ENCODE measurements at regions not wholly inside any gene's neighbourhood (a gene's known extent, or its start where the extent isn't known, plus 50 kb on each side); places are given as distances from the start of the nearest gene placed in this dataset.

DNA sequence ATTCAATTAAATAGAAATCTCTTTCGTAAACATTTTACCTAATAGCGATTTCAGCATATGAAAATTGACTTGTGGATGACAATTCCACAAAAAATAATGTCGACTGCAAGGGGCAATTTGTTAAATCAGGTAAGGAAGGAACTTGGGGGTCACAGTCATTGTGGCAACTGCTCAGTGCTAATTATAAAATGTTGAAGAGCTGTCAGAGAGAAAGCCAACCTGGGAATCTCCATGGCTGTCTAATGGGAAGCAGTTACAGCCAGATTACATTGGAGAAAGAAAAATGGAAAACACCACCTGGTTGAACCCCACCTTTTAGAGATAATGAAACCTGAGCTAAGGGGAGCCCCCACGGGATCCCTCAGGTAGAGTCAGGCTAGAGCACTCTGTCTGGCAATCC is 373.9 kb downstream of the FOXO1 start:
- no peaks in the 10 kb centered on the region for H3K4me1 ChIP-seq (ENCODE audit: insufficient read depth, low read length, severe bottlenecking)
- H3F3A ChIP-seq (ENCODE audit: insufficient read depth, low read length): no peaks in the 10 kb centered on the region
- H3K9me2 ChIP-seq (ENCODE audit: low read depth, low read length): no peaks in the 10 kb centered on the region
- TF ChIP-seq, protein P1, sequence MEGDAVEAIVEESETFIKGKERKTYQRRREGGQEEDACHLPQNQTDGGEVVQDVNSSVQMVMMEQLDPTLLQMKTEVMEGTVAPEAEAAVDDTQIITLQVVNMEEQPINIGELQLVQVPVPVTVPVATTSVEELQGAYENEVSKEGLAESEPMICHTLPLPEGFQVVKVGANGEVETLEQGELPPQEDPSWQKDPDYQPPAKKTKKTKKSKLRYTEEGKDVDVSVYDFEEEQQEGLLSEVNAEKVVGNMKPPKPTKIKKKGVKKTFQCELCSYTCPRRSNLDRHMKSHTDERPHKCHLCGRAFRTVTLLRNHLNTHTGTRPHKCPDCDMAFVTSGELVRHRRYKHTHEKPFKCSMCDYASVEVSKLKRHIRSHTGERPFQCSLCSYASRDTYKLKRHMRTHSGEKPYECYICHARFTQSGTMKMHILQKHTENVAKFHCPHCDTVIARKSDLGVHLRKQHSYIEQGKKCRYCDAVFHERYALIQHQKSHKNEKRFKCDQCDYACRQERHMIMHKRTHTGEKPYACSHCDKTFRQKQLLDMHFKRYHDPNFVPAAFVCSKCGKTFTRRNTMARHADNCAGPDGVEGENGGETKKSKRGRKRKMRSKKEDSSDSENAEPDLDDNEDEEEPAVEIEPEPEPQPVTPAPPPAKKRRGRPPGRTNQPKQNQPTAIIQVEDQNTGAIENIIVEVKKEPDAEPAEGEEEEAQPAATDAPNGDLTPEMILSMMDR (IDR thresholded peaks at IDR 0.05; ENCODE audit: low read length): no peak
- no peak for TF ChIP-seq EZH2 (IDR thresholded peaks at IDR 0.05; ENCODE audit: borderline replicate concordance, low read length)
- no peak overlapping the region for H3K4me3 ChIP-seq (ENCODE audit: low read depth, low read length, poor library complexity, severe bottlenecking)
- H3K27ac ChIP-seq (ENCODE audit: low read depth, low read length, poor library complexity, severe bottlenecking): no peak overlapping the region
- no peak overlapping the region for H3K4me2 ChIP-seq (ENCODE audit: low read length)
- no peaks in the 10 kb centered on the region for H3K79me2 ChIP-seq (ENCODE audit: insufficient read depth, low read length)
- H3K36me3 ChIP-seq (ENCODE audit: insufficient read depth, low read length): no peaks in the 10 kb centered on the region
- peaks cover 12% of the 10 kb centered on the region for H3K9me3 ChIP-seq (ENCODE audit: low read length)
- no peaks in the 10 kb centered on the region for H3K27me3 ChIP-seq (ENCODE audit: insufficient read depth, low read length)
- no peaks in the 10 kb centered on the region for H4K20me1 ChIP-seq (ENCODE audit: insufficient read depth, low read length)
- H3K9ac ChIP-seq (ENCODE audit: low read length): no peak overlapping the region
- no peak overlapping the region for H2AFZ ChIP-seq (ENCODE audit: low read length)

GRCh38 chr13:40302351-40302750 is 364.1 kb downstream of the FOXO1 start:
- no peak for TF ChIP-seq EZH2 (IDR thresholded peaks at IDR 0.05; ENCODE audit: borderline replicate concordance, low read length)
- TF ChIP-seq, protein P1 (IDR thresholded peaks at IDR 0.05; ENCODE audit: low read length): no peak
- no peak overlapping the region for H2AFZ ChIP-seq (ENCODE audit: low read length)
- H3K27ac ChIP-seq (ENCODE audit: low read depth, low read length, poor library complexity, severe bottlenecking): no peak overlapping the region
- no peak overlapping the region for H3K9ac ChIP-seq (ENCODE audit: low read length)
- no peaks in the 10 kb centered on the region for H3K9me2 ChIP-seq (ENCODE audit: low read depth, low read length)
- H4K20me1 ChIP-seq (ENCODE audit: insufficient read depth, low read length): no peaks in the 10 kb centered on the region
- no peaks in the 10 kb centered on the region for H3K4me1 ChIP-seq (ENCODE audit: insufficient read depth, low read length, severe bottlenecking)
- no peaks in the 10 kb centered on the region for H3K27me3 ChIP-seq (ENCODE audit: insufficient read depth, low read length)
- H3K79me2 ChIP-seq (ENCODE audit: insufficient read depth, low read length): no peaks in the 10 kb centered on the region
- H3K36me3 ChIP-seq (ENCODE audit: insufficient read depth, low read length): no peaks in the 10 kb centered on the region; the same call in 1 of the 2 replicates
- H3K9me3 ChIP-seq (ENCODE audit: low read length): peaks cover 32% of the 10 kb centered on the region
- H3K4me2 ChIP-seq (ENCODE audit: low read length): no peak overlapping the region
- no peak overlapping the region for H3K4me3 ChIP-seq (ENCODE audit: low read depth, low read length, poor library complexity, severe bottlenecking)
- no peaks in the 10 kb centered on the region for H3F3A ChIP-seq (ENCODE audit: insufficient read depth, low read length)

DNA sequence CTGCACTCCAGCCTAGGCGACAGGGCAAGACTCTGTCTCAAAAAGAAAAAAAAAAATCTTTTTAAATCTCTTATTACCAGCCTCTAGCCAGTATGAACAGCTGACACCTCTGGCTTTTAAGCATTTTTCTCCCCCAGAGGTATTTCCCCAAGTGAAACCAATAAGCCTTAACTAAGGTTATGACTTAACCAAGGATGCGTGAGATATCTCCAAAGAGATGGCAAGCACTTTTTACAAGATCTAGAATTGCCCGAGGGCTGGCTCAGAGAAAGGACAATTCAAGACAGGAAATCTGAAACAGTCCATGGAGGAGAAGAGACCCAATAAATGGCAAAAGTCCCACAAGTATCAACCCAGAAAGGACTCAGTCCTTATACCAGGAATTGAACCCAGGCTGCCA is 362.1 kb downstream of the FOXO1 start:
- Histone ChIP-seq H3F3A (ENCODE audit: insufficient read depth, low read length) (no peaks in the 10 kb centered on the region), H3K4me1 (ENCODE audit: insufficient read depth, low read length, severe bottlenecking) (no peaks in the 10 kb centered on the region), H3K4me2 (ENCODE audit: low read length) (no peak overlapping the region), H3K27me3 (ENCODE audit: insufficient read depth, low read length) (no peaks in the 10 kb centered on the region), H3K27ac (ENCODE audit: low read depth, low read length, poor library complexity, severe bottlenecking) (no peak overlapping the region), H4K20me1 (ENCODE audit: insufficient read depth, low read length) (no peaks in the 10 kb centered on the region), H3K4me3 (ENCODE audit: low read depth, low read length, poor library complexity, severe bottlenecking) (no peak overlapping the region), H3K36me3 (ENCODE audit: insufficient read depth, low read length) (no peaks in the 10 kb centered on the region; the same call in 1 of the 2 replicates), H3K79me2 (ENCODE audit: insufficient read depth, low read length) (no peaks in the 10 kb centered on the region), H3K9me2 (ENCODE audit: low read depth, low read length) (no peaks in the 10 kb centered on the region), H2AFZ (ENCODE audit: low read length) (no peak overlapping the region), H3K9ac (ENCODE audit: low read length) (no peak overlapping the region), H3K9me3 (ENCODE audit: low read length) (peaks cover 35% of the 10 kb centered on the region)
- TF ChIP-seq EZH2 (IDR thresholded peaks at IDR 0.05; ENCODE audit: borderline replicate concordance, low read length): no peak
- TF ChIP-seq, protein P1 (IDR thresholded peaks at IDR 0.05; ENCODE audit: low read length): no peak
